Epithelial cell of esophagus (primary cell): ENCODE measurements at regions not wholly inside any gene's neighbourhood (a gene's known extent, or its start where the extent isn't known, plus 50 kb on each side); places are given as distances from the start of the nearest gene placed in this dataset.

Source experiments
- DNase-seq: peaks from one replicate; pipeline ENCODE4 v3.0.0; 2010; ENCODE audit warnings: low read depth
- H3K4me3 ChIP-seq: 2 replicates; pipeline ENCODE4 v1.5.1; 2011; ENCODE audit warnings: mild to moderate bottlenecking, low read length, control low read depth
- CTCF ChIP-seq: IDR thresholded peaks from 2 replicates; pipeline ENCODE4 v1.5.1; 2011; ENCODE audit warnings: low read depth, mild to moderate bottlenecking, low read length, control low read depth, inconsistent platforms; ENCODE audit not compliant: insufficient read depth; ENCODE audit errors: missing control alignments

- no peak overlapping the region for H3K4me3 ChIP-seq
These were observed 105.7 kb downstream of the ELAPOR2 start for GRCh38 chr7:86953653-86954336.

DNA sequence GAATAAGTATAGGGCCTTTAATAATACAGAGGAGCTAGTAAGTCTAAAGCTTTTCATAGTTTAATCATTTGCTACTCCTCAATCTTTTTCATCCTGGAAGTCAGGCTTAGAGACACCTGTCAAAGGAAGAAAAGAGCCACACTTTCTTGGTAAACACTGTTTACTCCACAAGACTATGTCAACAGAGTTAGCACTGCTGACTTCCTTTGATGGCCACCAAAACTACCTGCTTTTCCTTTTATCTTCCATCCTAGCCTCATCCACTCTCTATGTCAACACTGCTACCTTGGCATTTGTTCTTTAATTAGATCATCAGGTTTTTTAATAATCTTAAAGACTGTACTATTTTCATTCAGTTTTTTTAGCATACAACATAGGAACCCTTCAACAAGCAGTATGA, 106.2 kb downstream of the ELAPOR2 start:
- no peak for TF ChIP-seq CTCF
- no peak for DNase-seq
- no peak overlapping the region for H3K4me3 ChIP-seq

More at GRCh38 chr7:86953653-86954336, 105.7 kb downstream of the ELAPOR2 start:
- no peak for TF ChIP-seq CTCF
- no peak for DNase-seq

- no peak for TF ChIP-seq CTCF
- no peak for DNase-seq
- H3K4me3 ChIP-seq, result no peak overlapping the region
These were observed 107.6 kb downstream of the ELAPOR2 start for GRCh38 chr7:86951895-86952294.

GRCh38 chr7:86950944-86951343, 108.5 kb downstream of the ELAPOR2 start:
- no peak for DNase-seq
- H3K4me3 ChIP-seq, result no peak overlapping the region
- TF ChIP-seq CTCF, result no peak

GRCh38 chr7:86950360-86950759, 109.1 kb downstream of the ELAPOR2 start:
- no peak overlapping the region for H3K4me3 ChIP-seq
- DNase-seq, result no peak
- TF ChIP-seq CTCF, result no peak

GRCh38 chr7:86949779-86950260, 109.6 kb downstream of the ELAPOR2 start:
- H3K4me3 ChIP-seq, result no peak overlapping the region
- no peak for DNase-seq
- TF ChIP-seq CTCF, result no peak
